Right atrium auricular region (tissue), 2 donors: ENCODE measurements at regions not wholly inside any gene's neighbourhood (a gene's known extent, or its start where the extent isn't known, plus 50 kb on each side); places are given as distances from the start of the nearest gene placed in this dataset.
A peak's percentile ranks its signal among the peaks of the same experiment; 100 is the strongest.

Experiments
- DNase-seq: peaks from one replicate; pipeline ENCODE4 v3.0.0-alpha.2; 2019; ENCODE audit warnings: low spot score
- H3K27ac ChIP-seq, 2 donors: fragments of 200-600 bp; sonication (generic); 1 replicate in 1 of 2; 2 replicates in 1 of 2; pipeline ENCODE4 v1.5.1; 2016 to 2019
- H3K27me3 ChIP-seq, 2 donors: fragments of 200-600 bp; sonication (generic); one replicate each; pipeline versions ENCODE4 v1.5.1 to v1.6.0; 2017 to 2019
- H3K36me3 ChIP-seq: fragments of 200-600 bp; sonication (generic); one replicate; pipeline ENCODE4 v1.5.1; 2016
- H3K4me1 ChIP-seq, 2 donors: fragments of 200-600 bp; sonication (generic); one replicate each; pipeline versions ENCODE4 v1.5.1 to v1.6.0; 2017 to 2019
- H3K4me3 ChIP-seq, 2 donors: fragments of 200-600 bp; sonication (generic); 1 replicate in 1 of 2; 2 replicates in 1 of 2; pipeline ENCODE4 v1.5.1; 2017 to 2019; ENCODE audit warnings: mild to moderate bottlenecking in 1 of 2, moderate library complexity in 1 of 2
- H3K9me3 ChIP-seq, 2 donors: fragments of 200-600 bp; sonication (generic); one replicate each; pipeline ENCODE4 v1.5.1; 2019
- TF ChIP-seq, protein P1 (sequence below), 2 donors: fragments of 200-600 bp; sonication (generic); IDR thresholded peaks; one replicate each; pipeline ENCODE4 v1.5.1; 2019; ENCODE audit warnings: antibody characterized with exemption in 2 of 2

DNA sequence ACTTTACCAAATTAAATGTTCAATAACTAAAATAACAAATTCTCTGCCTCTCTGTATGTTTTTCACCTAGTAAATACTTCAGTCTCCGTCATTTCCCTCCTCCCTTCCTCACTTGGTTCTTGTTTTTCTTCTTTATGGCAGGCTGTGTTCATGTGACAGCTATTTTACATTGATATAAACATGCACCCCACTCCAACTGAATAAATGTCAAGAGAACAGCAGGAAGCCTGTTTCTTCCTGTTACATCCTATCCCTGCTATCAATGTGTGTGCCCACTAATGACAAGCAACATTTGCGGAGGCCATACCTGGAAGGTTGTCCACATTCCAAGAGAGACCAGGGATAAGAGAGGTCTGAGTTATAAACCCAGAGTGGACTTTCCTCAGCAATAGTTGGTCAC, 145.2 kb upstream of the MAST4 start:
- Histone ChIP-seq H3K4me1 (peaks cover 0 to 14% of the 10 kb centered on the region in 2 donors), H3K9me3 (no peaks in the 10 kb centered on the region), H3K27me3 (no peaks in the 10 kb centered on the region), H3K4me3 (no peak overlapping the region), H3K36me3 (no peaks in the 10 kb centered on the region), H3K27ac (no peak overlapping the region)
- DNase-seq, result no peak
- TF ChIP-seq, protein P1, sequence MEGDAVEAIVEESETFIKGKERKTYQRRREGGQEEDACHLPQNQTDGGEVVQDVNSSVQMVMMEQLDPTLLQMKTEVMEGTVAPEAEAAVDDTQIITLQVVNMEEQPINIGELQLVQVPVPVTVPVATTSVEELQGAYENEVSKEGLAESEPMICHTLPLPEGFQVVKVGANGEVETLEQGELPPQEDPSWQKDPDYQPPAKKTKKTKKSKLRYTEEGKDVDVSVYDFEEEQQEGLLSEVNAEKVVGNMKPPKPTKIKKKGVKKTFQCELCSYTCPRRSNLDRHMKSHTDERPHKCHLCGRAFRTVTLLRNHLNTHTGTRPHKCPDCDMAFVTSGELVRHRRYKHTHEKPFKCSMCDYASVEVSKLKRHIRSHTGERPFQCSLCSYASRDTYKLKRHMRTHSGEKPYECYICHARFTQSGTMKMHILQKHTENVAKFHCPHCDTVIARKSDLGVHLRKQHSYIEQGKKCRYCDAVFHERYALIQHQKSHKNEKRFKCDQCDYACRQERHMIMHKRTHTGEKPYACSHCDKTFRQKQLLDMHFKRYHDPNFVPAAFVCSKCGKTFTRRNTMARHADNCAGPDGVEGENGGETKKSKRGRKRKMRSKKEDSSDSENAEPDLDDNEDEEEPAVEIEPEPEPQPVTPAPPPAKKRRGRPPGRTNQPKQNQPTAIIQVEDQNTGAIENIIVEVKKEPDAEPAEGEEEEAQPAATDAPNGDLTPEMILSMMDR (IDR thresholded peaks at IDR 0.05), result no peak

DNA sequence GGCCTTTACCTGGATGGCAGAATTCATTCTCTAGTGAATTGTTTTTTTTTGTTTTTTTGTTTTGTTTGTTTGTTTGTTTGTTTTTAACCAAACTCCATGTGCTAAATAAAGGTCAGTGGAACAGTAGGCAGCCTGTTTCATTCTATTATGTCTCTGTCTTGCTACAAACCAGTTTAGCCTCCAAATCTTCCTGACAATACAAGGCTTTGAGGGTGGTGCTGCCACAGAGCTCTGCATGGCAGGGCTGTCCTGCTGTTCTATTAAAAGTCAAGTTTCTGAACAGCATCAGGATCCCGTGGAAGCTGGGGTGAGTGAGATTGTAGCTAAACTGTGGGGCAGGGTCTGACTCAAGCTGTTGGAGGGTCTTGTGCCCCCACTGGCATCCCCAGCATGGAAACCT, 144.1 kb upstream of the MAST4 start:
- no peak for DNase-seq
- Histone ChIP-seq H3K36me3 (no peaks in the 10 kb centered on the region), H3K4me1 (peaks cover 0 to 14% of the 10 kb centered on the region in 2 donors), H3K4me3 (no peak overlapping the region), H3K9me3 (no peaks in the 10 kb centered on the region), H3K27ac (no peak overlapping the region), H3K27me3 (no peaks in the 10 kb centered on the region)
- TF ChIP-seq, protein P1 (IDR thresholded peaks at IDR 0.05), result no peak

DNA sequence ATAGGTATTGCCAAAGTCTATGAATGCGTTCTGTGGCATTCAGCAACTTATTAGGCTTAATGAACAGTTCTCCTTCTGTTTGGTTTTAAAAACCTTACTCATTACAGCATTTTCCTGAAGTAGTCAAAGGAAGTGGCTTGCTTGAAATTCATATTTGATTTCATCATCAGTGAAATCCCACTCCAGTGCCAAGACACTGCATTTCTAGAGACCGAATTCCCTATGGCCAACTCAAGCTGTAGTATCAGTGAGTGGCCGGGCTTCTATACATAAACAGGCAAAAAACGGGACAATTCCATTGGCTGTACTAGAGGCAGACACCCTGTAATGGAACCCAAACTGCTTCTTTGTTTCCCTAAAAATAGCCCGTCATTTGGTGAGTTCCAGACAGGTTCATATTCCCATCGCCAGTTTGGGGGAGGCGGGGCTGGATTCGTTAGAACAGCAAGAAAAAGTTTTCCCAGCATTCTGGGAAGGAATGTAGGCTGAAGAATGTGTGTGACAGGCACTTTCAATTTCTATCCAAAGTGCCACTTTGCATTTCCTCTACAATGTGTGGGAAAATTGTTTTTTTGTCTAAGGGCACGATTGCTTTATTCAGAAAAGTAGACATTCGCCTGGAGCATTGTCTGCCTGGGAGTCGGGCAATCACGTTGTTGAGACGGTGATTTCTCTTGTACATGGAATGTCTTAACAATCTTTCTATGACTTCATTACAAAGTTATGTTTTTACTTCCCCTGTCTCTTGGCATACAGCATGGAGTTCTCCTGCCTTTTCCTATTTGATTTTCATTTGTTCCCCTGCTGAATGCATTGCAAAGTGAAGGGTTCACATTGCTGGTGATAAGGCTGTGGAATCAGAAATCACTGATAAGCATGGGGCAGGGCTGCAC, 141.8 kb upstream of the MAST4 start:
- DNase-seq, result no peak
- peak overlapping the region in 1 of 2 donors; percentile 8 for H3K27ac ChIP-seq
- no peaks in the 10 kb centered on the region for H3K36me3 ChIP-seq
- no peak overlapping the region for H3K4me3 ChIP-seq
- H3K9me3 ChIP-seq, result no peaks in the 10 kb centered on the region
- TF ChIP-seq, protein P1 (IDR thresholded peaks at IDR 0.05), result no peak
- no peaks in the 10 kb centered on the region for H3K27me3 ChIP-seq
- H3K4me1 ChIP-seq, result peaks cover 0 to 14% of the 10 kb centered on the region in 2 donors

DNA sequence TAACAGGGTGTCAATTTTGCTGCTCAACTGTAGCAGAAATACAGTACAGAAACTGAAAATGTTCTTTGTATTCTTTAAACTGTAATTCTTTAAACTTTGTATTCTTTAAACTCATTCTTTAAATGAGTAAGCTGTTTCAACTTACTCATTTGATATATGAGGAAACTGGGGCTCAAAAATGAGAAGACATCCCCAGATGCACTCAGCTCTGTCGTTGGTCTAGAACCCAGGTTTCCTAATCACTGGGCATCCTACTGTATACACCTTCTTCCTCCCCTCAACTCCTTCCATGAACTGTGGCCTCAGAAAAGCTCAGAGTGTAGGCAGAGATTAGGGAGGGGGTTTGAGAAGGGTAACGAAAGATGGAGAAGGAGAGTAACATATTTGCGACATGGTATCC, 136.5 kb upstream of the MAST4 start:
- Histone ChIP-seq H3K4me3 (no peak overlapping the region), H3K27me3 (no peaks in the 10 kb centered on the region), H3K36me3 (no peaks in the 10 kb centered on the region), H3K4me1 (peaks cover 0 to 5% of the 10 kb centered on the region in 2 donors), H3K27ac (no peak overlapping the region), H3K9me3 (no peaks in the 10 kb centered on the region)
- TF ChIP-seq, protein P1 (IDR thresholded peaks at IDR 0.05), result no peak
- DNase-seq, result no peak

DNA sequence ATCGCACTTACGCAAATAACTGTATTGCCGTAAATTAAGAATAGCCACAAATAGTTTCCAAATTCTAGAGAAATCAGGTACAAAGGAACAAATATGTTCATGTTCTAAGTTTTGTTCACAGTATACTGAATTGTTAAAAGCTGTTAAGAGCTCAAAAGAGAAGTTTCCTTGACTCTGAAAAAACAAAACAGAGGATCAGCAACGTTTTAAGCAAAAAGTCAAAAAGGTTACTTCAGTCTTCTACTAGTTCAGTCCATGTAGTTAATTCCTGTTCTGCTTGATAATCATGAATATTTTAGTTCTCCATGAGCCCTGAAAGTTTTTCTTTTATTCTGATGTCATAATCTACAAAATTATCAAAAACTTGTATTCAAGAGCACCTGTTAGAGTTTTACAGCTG, 128.6 kb upstream of the MAST4 start:
- Histone ChIP-seq H3K9me3 (peaks cover 0 to 22% of the 10 kb centered on the region in 2 donors), H3K27ac (no peak overlapping the region), H3K4me3 (no peak overlapping the region), H3K36me3 (no peaks in the 10 kb centered on the region), H3K4me1 (no peaks in the 10 kb centered on the region), H3K27me3 (no peaks in the 10 kb centered on the region)
- TF ChIP-seq, protein P1 (IDR thresholded peaks at IDR 0.05), result no peak
- no peak for DNase-seq
